ENCODE measurements at regions not wholly inside any gene's neighbourhood (a gene's known extent, or its start where the extent isn't known, plus 50 kb on each side); places are given as distances from the start of the nearest gene placed in this dataset.
"Not testable (repeated sequence)": the region's sequence is repeated elsewhere in the genome, so short reads cannot be mapped to it uniquely, and the experiment has no call there.

- Histone ChIP-seq H3K4me3 (no peak overlapping the region), H3K4me1 (replicated peaks in 1 of 2) (no peaks in the 10 kb centered on the region), H3K27ac (no peak overlapping the region)
- 17 to 83% (median 64%) methylated on average over 1 to 3 of the region's 3 CpGs; no CpG with 5 or more reads in 1 of the 10 experiments for WGBS, 10 experiments
- ATAC-seq (replicated peaks in 6 of 8) = no peak
- in situ Hi-C loops (cut with MboI; ENCODE audit: low pct_unique_long_range_greater_than_20kb in 2 of 9, low sequenced_read_pairs in 9 of 9, unreplicated experiment in 9 of 9) = no loop called here
Observed at GRCh38 chr2:88967844-88968243, 276.4 kb downstream of the RPIA start.

- H3K27ac ChIP-seq; in situ Hi-C loops (cut with MboI; ENCODE audit: low pct_unique_long_range_greater_than_20kb in 2 of 9, low sequenced_read_pairs in 9 of 9, unreplicated experiment in 9 of 9); H3K4me1 ChIP-seq (replicated peaks in 1 of 2); H3K4me3 ChIP-seq: not testable (repeated sequence)
- no CpG with 5 or more reads among the region's 2 CpGs for WGBS, 10 experiments
- peak in 2 of 8 experiments; percentile 46 to 69 for ATAC-seq (replicated peaks in 6 of 8)
Observed at GRCh38 chr2:88978011-88978410, 286.5 kb downstream of the RPIA start.

DNA sequence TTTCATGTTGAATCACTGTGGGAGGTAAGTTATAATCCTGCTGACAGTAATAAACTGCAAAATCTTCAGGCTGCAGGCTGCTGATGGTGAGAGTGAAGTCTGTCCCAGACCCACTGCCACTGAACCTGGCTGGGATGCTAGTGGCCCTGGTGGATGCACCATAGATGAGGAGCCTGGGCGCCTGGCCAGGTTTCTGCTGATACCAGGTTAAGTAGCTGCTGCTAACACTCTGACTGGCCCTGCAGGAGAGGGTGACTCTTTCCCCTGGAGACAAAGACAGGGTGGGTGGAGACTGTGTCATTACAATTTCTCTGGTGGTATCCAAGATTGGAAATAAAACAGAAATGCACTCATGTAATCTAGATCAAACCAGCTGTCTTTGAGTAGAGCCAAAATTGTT lies 287.0 kb downstream of the RPIA start:
- no CpG with 5 or more reads among the region's 1 CpG for WGBS, 10 experiments
- H3K27ac ChIP-seq; H3K4me1 ChIP-seq (replicated peaks in 1 of 2); H3K4me3 ChIP-seq; in situ Hi-C loops (cut with MboI; ENCODE audit: low pct_unique_long_range_greater_than_20kb in 2 of 9, low sequenced_read_pairs in 9 of 9, unreplicated experiment in 9 of 9); ATAC-seq (replicated peaks in 6 of 8): not testable (repeated sequence)

GRCh38 chr2:88984079-88984478 lies 292.6 kb downstream of the RPIA start:
- in situ Hi-C loops (cut with MboI; ENCODE audit: low pct_unique_long_range_greater_than_20kb in 2 of 9, low sequenced_read_pairs in 9 of 9, unreplicated experiment in 9 of 9) = not testable (repeated sequence)
- WGBS, 10 experiments = no CpG with 5 or more reads among the region's 2 CpGs

DNA sequence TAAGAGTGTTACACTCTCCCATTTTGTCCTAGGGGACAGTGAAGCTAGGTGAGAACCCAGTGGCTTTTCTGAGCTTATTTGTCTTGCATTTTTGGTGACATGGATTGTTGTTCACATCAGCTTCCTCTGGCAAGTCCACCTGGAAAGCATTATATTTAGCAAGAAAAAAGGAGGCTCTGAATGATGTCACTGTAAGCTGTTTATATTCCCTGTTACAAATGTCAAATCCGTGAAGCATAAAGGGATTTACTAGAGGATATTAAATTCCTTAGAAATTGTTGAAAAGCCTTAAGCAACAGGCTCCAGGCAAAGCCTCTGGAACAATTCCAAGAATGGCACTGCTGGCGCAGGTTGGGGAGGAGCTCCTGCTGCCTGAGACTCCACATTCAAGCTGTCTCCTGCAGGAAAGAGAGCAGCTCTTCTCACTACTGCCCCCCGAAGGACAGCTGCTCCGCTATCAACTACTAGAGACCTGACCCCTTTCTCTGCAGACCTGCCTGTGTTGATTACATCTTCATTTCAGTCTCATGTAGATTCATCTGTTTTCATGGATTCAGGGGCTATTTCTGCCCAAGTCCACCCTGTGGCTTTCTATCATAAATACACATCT lies 295.4 kb downstream of the RPIA start:
- H3K27ac ChIP-seq; H3K4me3 ChIP-seq; in situ Hi-C loops (cut with MboI; ENCODE audit: low pct_unique_long_range_greater_than_20kb in 2 of 9, low sequenced_read_pairs in 9 of 9, unreplicated experiment in 9 of 9); H3K4me1 ChIP-seq (replicated peaks in 1 of 2): not testable (repeated sequence)
- no CpG with 5 or more reads among the region's 4 CpGs for WGBS, 10 experiments
- peak in 3 of 8 experiments; percentile 14 to 50 (median 30) for ATAC-seq (replicated peaks in 6 of 8)

More at GRCh38 chr2:88984079-88984478, 292.6 kb downstream of the RPIA start:
- H3K27ac ChIP-seq; H3K4me1 ChIP-seq (replicated peaks in 1 of 2); H3K4me3 ChIP-seq: not testable (repeated sequence)
- peak in 3 of 8 experiments; percentile 63 to 92 (median 74) for ATAC-seq (replicated peaks in 6 of 8)

GRCh38 chr2:88988617-88989016 lies 297.1 kb downstream of the RPIA start:
- H3K4me1 ChIP-seq (replicated peaks in 1 of 2); H3K4me3 ChIP-seq; H3K27ac ChIP-seq; in situ Hi-C loops (cut with MboI; ENCODE audit: low pct_unique_long_range_greater_than_20kb in 2 of 9, low sequenced_read_pairs in 9 of 9, unreplicated experiment in 9 of 9); ATAC-seq (replicated peaks in 6 of 8): not testable (repeated sequence)

DNA sequence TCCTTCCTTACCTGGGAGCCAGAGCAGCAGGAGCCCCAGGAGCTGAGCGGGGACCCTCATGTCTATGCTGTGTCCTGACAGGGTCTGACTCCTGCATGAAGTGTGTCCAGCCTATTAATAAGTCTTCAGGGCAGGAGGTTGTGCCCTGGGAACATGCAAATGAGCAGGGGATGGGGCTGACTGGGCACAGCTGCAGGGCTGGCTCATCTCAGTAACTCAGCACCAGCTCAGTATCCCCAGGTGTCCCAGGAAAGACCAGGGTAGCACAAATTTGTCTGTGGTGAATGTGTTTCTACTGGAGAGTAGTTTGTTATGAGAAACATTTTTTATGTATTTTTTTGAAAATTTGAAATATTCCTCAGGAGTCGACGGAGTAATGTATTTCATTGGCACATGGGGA lies 301.3 kb downstream of the RPIA start:
- H3K4me3 ChIP-seq; H3K4me1 ChIP-seq (replicated peaks in 1 of 2); in situ Hi-C loops (cut with MboI; ENCODE audit: low pct_unique_long_range_greater_than_20kb in 2 of 9, low sequenced_read_pairs in 9 of 9, unreplicated experiment in 9 of 9); H3K27ac ChIP-seq; ATAC-seq (replicated peaks in 6 of 8): not testable (repeated sequence)
- WGBS, 10 experiments = 0 to 76% (median 50%) methylated on average over 1 to 3 of the region's 3 CpGs; no CpG with 5 or more reads in 3 of the 10 experiments

DNA sequence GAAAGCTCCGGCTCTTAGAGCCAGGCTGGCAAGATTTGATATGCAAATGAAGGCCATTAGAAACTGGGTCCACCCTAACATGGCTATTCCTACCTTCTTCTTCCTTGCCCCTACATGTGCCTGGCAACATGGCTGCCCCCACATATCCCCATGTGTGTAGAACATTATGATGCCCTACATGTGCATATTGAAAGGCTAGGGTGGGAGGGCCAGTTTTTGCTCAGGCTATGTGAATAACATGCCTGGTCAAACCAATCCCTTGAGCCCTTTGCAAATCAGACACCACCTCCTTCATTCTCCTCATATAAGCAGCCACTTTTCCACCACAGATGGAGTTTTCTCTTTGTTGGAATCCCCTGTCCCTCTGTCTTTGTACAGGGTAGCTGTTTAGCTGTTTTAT lies 303.4 kb downstream of the RPIA start:
- H3K27ac ChIP-seq; in situ Hi-C loops (cut with MboI; ENCODE audit: low pct_unique_long_range_greater_than_20kb in 2 of 9, low sequenced_read_pairs in 9 of 9, unreplicated experiment in 9 of 9); H3K4me1 ChIP-seq (replicated peaks in 1 of 2); H3K4me3 ChIP-seq: not testable (repeated sequence)
- WGBS, 10 experiments = no CpG with 5 or more reads among the region's 1 CpG
- peak in 3 of 8 experiments; percentile 72 to 97 (median 80) for ATAC-seq (replicated peaks in 6 of 8)

- ATAC-seq (replicated peaks in 6 of 8) = peak in 1 of 8 experiments; percentile 52
- H3K4me1 ChIP-seq (replicated peaks in 1 of 2); H3K4me3 ChIP-seq; in situ Hi-C loops (cut with MboI; ENCODE audit: low pct_unique_long_range_greater_than_20kb in 2 of 9, low sequenced_read_pairs in 9 of 9, unreplicated experiment in 9 of 9); H3K27ac ChIP-seq: not testable (repeated sequence)
Observed at GRCh38 chr2:88996588-88996987, 305.1 kb downstream of the RPIA start.

DNA sequence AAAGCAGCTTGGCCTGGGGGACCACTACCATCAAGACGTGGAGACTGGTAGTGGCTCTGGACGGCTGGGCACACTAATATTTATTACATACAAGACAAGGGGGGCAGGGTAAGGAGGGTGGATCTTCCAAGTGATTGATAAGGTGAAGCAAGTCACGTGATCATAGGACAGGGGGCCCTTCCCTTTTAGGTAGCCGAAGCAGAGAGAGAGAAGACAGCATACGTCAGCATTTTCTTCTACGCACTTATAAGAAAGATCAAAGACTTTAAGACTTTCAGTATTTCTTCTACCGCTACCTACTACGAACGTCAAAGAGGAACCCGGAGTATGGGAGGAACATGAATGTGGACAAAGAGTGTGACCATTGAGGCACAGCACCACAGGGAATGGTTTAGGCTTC lies 307.9 kb downstream of the RPIA start:
- WGBS, 10 experiments = 54 to 88% (median 64%) methylated on average over 4 to 9 of the region's 10 CpGs; no CpG with 5 or more reads in 2 of the 10 experiments
- H3K4me3 ChIP-seq = no peak overlapping the region
- no peak for ATAC-seq (replicated peaks in 6 of 8)
- in situ Hi-C loops (cut with MboI; ENCODE audit: low pct_unique_long_range_greater_than_20kb in 2 of 9, low sequenced_read_pairs in 9 of 9, unreplicated experiment in 9 of 9) = no loop called here
- H3K4me1 ChIP-seq (replicated peaks in 1 of 2) = no peaks in the 10 kb centered on the region
- H3K27ac ChIP-seq = no peak overlapping the region

DNA sequence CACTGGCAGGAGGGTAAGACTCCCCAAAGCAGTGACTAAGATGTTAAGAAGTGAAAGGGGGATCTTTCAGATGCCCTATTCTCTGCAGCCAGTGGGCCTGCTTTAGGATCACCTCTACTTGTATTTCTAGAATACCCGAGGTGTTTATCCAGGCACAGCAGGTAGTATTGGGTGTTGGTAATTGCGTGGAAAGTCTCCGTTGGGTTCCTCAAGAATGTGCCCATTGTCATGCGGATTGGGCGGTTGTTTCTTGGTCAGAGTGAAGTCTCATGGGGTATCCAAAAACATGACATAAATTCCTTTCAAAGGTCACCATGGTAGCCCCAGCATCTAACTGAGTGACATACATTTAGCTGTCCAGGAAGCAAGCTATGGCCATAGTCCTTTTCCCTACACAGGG lies 308.8 kb downstream of the RPIA start:
- ATAC-seq (replicated peaks in 6 of 8) = no peak
- WGBS, 10 experiments = 0 to 73% (median 60%) methylated on average over 2 to 5 of the region's 5 CpGs; no CpG with 5 or more reads in 3 of the 10 experiments
- H3K4me1 ChIP-seq (replicated peaks in 1 of 2) = no peaks in the 10 kb centered on the region
- H3K4me3 ChIP-seq = no peak overlapping the region
- no peak overlapping the region for H3K27ac ChIP-seq
- in situ Hi-C loops (cut with MboI; ENCODE audit: low pct_unique_long_range_greater_than_20kb in 2 of 9, low sequenced_read_pairs in 9 of 9, unreplicated experiment in 9 of 9) = no loop called here

DNA sequence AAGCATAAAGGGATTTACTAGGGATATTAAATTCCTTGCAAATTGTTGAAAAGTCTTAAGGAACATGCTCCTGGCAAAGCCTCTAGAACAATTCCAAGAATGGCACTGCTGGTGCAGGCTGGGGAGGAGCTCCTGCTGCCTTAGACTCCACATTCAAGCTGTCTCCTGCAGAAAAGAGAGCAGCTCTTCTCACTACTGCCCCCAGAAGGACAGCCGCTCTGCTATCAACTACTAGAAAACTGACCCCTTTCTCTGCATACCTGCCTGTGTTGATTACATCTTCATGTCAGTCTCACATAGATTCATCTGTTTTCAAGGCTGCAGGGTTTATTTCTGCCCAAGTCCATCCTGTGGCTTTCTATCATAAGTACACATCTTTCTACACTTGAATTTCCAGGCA lies 312.8 kb downstream of the RPIA start:
- H3K27ac ChIP-seq; H3K4me1 ChIP-seq (replicated peaks in 1 of 2); in situ Hi-C loops (cut with MboI; ENCODE audit: low pct_unique_long_range_greater_than_20kb in 2 of 9, low sequenced_read_pairs in 9 of 9, unreplicated experiment in 9 of 9); H3K4me3 ChIP-seq; ATAC-seq (replicated peaks in 6 of 8): not testable (repeated sequence)
- 11 to 100% (median 17%) methylated on average over 1 of the region's 1 CpG; no CpG with 5 or more reads in 7 of the 10 experiments for WGBS, 10 experiments

GRCh38 chr2:89020566-89020965 lies 329.1 kb downstream of the RPIA start:
- no CpG with 5 or more reads among the region's 4 CpGs for WGBS, 10 experiments
- H3K27ac ChIP-seq; ATAC-seq (replicated peaks in 6 of 8); H3K4me3 ChIP-seq; in situ Hi-C loops (cut with MboI; ENCODE audit: low pct_unique_long_range_greater_than_20kb in 2 of 9, low sequenced_read_pairs in 9 of 9, unreplicated experiment in 9 of 9); H3K4me1 ChIP-seq (replicated peaks in 1 of 2): not testable (repeated sequence)

GRCh38 chr2:89026296-89026695 lies 334.8 kb downstream of the RPIA start:
- H3K27ac ChIP-seq; ATAC-seq (replicated peaks in 6 of 8); H3K4me3 ChIP-seq; in situ Hi-C loops (cut with MboI; ENCODE audit: low pct_unique_long_range_greater_than_20kb in 2 of 9, low sequenced_read_pairs in 9 of 9, unreplicated experiment in 9 of 9); H3K4me1 ChIP-seq (replicated peaks in 1 of 2): not testable (repeated sequence)
- WGBS, 10 experiments = 0 to 100% (median 42%) methylated on average over 1 to 2 of the region's 2 CpGs; no CpG with 5 or more reads in 4 of the 10 experiments

Measured in motor neuron (in vitro differentiated cells).